WTC11 (cell line): ENCODE measurements at regions not wholly inside any gene's neighbourhood (a gene's known extent, or its start where the extent isn't known, plus 50 kb on each side); places are given as distances from the start of the nearest gene placed in this dataset.

Experiments
- E2F4 ChIP-seq: sonication (generic); formaldehyde crosslinking; IDR thresholded peaks from 2 replicates; pipeline ENCODE4 v1.8.1; 2022; ENCODE audit warnings: low read depth, mild to moderate bottlenecking, moderate library complexity, missing genetic modification reagents, borderline replicate concordance
- TEAD4 ChIP-seq: sonication (generic); formaldehyde crosslinking; IDR thresholded peaks from 2 replicates; pipeline ENCODE4 v1.8.0; 2022; ENCODE audit warnings: mild to moderate bottlenecking, missing genetic modification reagents
- TF ChIP-seq, protein P1 (sequence below): fragments of 200-600 bp; IDR thresholded peaks from 2 replicates; pipeline ENCODE4 v1.8.0; 2022; ENCODE audit warnings: antibody characterized with exemption
- TF ChIP-seq, protein P2 (sequence below): sonication (generic); formaldehyde crosslinking; IDR thresholded peaks from 2 replicates; pipeline ENCODE4 v1.8.0; 2023; ENCODE audit warnings: missing genetic modification reagents, mild to moderate bottlenecking, borderline replicate concordance

DNA sequence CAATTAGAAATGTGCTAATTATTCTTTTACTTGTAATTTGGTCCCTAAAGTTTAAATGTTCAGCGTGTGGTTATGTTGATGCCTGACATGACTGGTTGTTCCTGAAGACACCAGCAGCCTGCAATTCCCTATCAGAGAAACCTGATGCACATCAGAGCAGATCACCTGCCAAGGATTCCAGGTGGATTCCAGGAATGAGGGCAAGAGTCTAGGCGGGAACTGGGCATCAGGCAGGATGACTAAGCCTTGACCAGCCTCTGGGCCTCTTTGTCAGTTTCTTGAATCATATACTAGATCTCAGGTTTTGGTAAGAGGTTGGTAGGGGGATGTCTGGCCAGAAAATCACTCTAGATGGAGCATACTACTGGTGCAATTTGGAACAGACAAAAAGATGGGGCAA is 130.7 kb upstream of the TNR start:
- TF ChIP-seq E2F4 (CRISPR knock-in tag), result no peak
- TF ChIP-seq, protein P1, sequence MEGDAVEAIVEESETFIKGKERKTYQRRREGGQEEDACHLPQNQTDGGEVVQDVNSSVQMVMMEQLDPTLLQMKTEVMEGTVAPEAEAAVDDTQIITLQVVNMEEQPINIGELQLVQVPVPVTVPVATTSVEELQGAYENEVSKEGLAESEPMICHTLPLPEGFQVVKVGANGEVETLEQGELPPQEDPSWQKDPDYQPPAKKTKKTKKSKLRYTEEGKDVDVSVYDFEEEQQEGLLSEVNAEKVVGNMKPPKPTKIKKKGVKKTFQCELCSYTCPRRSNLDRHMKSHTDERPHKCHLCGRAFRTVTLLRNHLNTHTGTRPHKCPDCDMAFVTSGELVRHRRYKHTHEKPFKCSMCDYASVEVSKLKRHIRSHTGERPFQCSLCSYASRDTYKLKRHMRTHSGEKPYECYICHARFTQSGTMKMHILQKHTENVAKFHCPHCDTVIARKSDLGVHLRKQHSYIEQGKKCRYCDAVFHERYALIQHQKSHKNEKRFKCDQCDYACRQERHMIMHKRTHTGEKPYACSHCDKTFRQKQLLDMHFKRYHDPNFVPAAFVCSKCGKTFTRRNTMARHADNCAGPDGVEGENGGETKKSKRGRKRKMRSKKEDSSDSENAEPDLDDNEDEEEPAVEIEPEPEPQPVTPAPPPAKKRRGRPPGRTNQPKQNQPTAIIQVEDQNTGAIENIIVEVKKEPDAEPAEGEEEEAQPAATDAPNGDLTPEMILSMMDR, result no peak
- no peak for TF ChIP-seq TEAD4
- TF ChIP-seq, protein P2, sequence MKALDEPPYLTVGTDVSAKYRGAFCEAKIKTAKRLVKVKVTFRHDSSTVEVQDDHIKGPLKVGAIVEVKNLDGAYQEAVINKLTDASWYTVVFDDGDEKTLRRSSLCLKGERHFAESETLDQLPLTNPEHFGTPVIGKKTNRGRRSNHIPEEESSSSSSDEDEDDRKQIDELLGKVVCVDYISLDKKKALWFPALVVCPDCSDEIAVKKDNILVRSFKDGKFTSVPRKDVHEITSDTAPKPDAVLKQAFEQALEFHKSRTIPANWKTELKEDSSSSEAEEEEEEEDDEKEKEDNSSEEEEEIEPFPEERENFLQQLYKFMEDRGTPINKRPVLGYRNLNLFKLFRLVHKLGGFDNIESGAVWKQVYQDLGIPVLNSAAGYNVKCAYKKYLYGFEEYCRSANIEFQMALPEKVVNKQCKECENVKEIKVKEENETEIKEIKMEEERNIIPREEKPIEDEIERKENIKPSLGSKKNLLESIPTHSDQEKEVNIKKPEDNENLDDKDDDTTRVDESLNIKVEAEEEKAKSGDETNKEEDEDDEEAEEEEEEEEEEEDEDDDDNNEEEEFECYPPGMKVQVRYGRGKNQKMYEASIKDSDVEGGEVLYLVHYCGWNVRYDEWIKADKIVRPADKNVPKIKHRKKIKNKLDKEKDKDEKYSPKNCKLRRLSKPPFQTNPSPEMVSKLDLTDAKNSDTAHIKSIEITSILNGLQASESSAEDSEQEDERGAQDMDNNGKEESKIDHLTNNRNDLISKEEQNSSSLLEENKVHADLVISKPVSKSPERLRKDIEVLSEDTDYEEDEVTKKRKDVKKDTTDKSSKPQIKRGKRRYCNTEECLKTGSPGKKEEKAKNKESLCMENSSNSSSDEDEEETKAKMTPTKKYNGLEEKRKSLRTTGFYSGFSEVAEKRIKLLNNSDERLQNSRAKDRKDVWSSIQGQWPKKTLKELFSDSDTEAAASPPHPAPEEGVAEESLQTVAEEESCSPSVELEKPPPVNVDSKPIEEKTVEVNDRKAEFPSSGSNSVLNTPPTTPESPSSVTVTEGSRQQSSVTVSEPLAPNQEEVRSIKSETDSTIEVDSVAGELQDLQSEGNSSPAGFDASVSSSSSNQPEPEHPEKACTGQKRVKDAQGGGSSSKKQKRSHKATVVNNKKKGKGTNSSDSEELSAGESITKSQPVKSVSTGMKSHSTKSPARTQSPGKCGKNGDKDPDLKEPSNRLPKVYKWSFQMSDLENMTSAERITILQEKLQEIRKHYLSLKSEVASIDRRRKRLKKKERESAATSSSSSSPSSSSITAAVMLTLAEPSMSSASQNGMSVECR (CRISPR knock-in tag), result no peak
